Kidney (tissue), 13 donors: ENCODE measurements at regions not wholly inside any gene's neighbourhood (a gene's known extent, or its start where the extent isn't known, plus 50 kb on each side); places are given as distances from the start of the nearest gene placed in this dataset.

Experiments
- DNase-seq, 5 donors: peaks; one replicate each; pipeline ENCODE4 v3.0.0-alpha.2; 2013 to 2020
- FAIRE-seq: peaks from 2 replicates; lab custom pipeline; 2012; peaks lifted over from hg19 to GRCh38; lab: Jason Lieb, UNC
- H3K27ac ChIP-seq, 2 donors: one replicate each; pipeline ENCODE4 v1.7.0; 2013; ENCODE audit warnings: low read depth in 2 of 2, low read length in 2 of 2, inconsistent platforms in 1 of 2
- H3K27me3 ChIP-seq: one replicate; pipeline ENCODE4 v1.7.1; 2013; ENCODE audit warnings: low read length, inconsistent platforms; ENCODE audit not compliant: control insufficient read depth, insufficient read depth
- H3K36me3 ChIP-seq, 3 donors: one replicate each; pipeline versions ENCODE4 v1.7.0 to v1.7.1; 2013; ENCODE audit warnings: low read length in 3 of 3, control low read depth in 1 of 3, inconsistent platforms in 1 of 3; ENCODE audit not compliant: insufficient read depth in 3 of 3, control insufficient read depth in 2 of 3
- H3K4me1 ChIP-seq, 3 donors: one replicate each; pipeline versions ENCODE4 v1.7.0 to v1.7.1; 2013; ENCODE audit warnings: low read length in 3 of 3, inconsistent platforms in 1 of 3, low read depth in 1 of 3; ENCODE audit not compliant: control insufficient read depth in 2 of 3, insufficient read depth in 2 of 3
- H3K4me3 ChIP-seq, 3 donors: one replicate each; pipeline versions ENCODE4 v1.7.0 to v1.8.1; 2013; ENCODE audit warnings: low read length in 3 of 3, control low read depth in 1 of 3, inconsistent platforms in 1 of 3
- H3K9ac ChIP-seq, 3 donors: one replicate each; pipeline versions ENCODE4 v1.7.0 to v1.7.1; 2013; ENCODE audit warnings: low read length in 3 of 3, control low read depth in 1 of 3, inconsistent platforms in 1 of 3
- H3K9me3 ChIP-seq, 3 donors: one replicate each; pipeline versions ENCODE4 v1.7.0 to v1.7.1; 2013; ENCODE audit warnings: low read length in 3 of 3, control low read depth in 1 of 3, inconsistent platforms in 1 of 3; ENCODE audit not compliant: control insufficient read depth in 2 of 3, insufficient read depth in 1 of 3
- intact Hi-C: fragments of 100-400 bp; cut with DNase I; formaldehyde crosslinking; loops from one replicate; pipeline ENCODE4 v1.11.1; 2022
- TF ChIP-seq, protein P1 (sequence below): IDR thresholded peaks from 3 replicates; pipeline ENCODE4 v1.5.1; 2012; ENCODE audit warnings: mild to moderate bottlenecking, moderate library complexity, borderline replicate concordance; ENCODE audit not compliant: insufficient read depth; ENCODE audit errors: extremely low read depth
- donor health status: control.
- donor health status: control.
- donor health status: control.
- donor health status: control.
- donor health status: control.
- donor health status: DM: yes; HTN: yes; CAD: no.
- donor health status: Normal renal cell carcinoma (clear cell type).

DNA sequence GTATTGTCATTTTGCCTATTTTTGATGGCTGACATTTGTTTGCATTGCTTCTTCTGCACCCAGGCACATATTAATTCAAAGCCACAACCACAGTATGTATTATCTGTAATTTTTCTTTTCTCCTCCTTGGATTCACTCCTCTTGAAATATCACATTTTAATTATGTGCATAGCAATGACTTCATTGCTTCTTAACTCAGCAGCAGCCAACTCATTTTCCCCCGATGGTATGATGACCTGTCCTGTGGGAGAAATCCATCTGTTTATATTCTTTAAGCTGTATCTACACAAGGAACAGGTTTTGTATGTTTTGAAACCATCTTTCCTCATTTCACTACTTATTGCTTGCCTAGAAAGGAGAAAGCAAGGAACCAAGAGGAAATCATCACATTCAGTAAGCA is 588.8 kb downstream of the INHBA start:
- no peak overlapping the region for H3K9ac ChIP-seq
- intact Hi-C loops = no loop called here
- H3K4me3 ChIP-seq = no peak overlapping the region
- DNase-seq (no peak), FAIRE-seq (no peak)
- H3K4me1 ChIP-seq = no peaks in the 10 kb centered on the region
- H3K9me3 ChIP-seq = no peaks in the 10 kb centered on the region
- no peaks in the 10 kb centered on the region for H3K36me3 ChIP-seq
- no peak overlapping the region for H3K27ac ChIP-seq
- H3K27me3 ChIP-seq = no peaks in the 10 kb centered on the region
- TF ChIP-seq, protein P1, sequence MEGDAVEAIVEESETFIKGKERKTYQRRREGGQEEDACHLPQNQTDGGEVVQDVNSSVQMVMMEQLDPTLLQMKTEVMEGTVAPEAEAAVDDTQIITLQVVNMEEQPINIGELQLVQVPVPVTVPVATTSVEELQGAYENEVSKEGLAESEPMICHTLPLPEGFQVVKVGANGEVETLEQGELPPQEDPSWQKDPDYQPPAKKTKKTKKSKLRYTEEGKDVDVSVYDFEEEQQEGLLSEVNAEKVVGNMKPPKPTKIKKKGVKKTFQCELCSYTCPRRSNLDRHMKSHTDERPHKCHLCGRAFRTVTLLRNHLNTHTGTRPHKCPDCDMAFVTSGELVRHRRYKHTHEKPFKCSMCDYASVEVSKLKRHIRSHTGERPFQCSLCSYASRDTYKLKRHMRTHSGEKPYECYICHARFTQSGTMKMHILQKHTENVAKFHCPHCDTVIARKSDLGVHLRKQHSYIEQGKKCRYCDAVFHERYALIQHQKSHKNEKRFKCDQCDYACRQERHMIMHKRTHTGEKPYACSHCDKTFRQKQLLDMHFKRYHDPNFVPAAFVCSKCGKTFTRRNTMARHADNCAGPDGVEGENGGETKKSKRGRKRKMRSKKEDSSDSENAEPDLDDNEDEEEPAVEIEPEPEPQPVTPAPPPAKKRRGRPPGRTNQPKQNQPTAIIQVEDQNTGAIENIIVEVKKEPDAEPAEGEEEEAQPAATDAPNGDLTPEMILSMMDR = no peak

DNA sequence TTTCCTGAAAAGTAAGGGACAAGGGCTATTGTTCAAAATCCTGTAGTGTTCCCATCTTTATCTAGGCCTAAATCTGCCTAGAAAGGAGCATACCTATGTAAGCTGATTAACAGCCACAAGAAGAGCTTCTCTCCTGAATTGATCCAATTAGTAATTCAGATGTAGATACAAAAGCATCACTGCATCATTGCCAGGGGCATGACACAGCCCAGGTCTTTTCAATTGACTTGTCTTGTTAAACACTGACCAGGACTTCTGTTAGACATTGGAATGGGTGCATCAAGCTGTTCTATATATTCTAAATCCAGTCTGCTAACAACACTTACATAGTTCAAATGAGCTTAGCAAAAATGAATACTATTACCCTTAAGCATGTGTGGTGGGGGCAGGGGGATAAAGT is 589.2 kb downstream of the INHBA start:
- Histone ChIP-seq H3K4me1 (no peaks in the 10 kb centered on the region), H3K9ac (no peak overlapping the region), H3K27ac (no peak overlapping the region), H3K36me3 (no peaks in the 10 kb centered on the region), H3K27me3 (no peaks in the 10 kb centered on the region), H3K4me3 (no peak overlapping the region), H3K9me3 (no peaks in the 10 kb centered on the region)
- TF ChIP-seq, protein P1 = no peak
- FAIRE-seq (no peak), DNase-seq (no peak)
- intact Hi-C loops = no loop called here

DNA sequence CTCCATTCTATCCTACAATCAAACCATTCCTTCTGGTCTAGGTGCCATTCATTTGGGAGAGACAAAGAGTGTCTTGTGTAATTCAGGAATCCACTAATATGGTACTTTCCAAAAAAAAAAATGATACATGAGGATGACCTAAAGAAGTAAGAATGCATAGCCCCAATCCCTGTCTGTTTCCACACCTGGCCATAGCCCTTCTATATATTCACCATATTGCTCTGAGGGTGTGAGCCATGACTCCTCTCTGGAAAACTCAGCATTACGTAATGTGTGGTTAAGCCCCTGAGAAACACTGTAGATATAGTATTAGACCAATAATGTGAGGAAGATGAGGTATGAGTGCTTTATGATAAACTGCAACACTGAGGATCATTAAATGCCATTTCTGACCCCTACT is 592.7 kb downstream of the INHBA start:
- no peak for FAIRE-seq
- H3K4me3 ChIP-seq = no peak overlapping the region

DNA sequence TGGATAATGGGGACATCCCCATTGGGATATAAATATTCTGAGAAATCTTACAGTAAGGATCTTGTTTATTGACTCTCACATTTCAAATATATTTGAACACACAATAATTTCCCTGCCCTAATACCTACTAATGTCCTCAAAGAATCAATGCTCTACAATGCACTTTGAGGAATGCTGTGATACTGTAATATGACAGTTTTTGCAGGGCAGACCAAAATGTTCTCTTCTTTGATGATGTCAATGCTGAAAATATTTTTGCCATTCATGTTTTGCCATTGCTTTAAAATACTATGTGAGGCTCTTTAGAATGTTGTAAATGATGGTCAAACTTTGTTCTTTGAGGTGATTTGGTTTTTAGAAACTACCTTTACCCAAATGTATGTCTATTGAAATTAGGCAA is 594.1 kb downstream of the INHBA start:
- DNase-seq (no peak), FAIRE-seq (no peak)
- Histone ChIP-seq H3K9ac (no peak overlapping the region), H3K36me3 (no peaks in the 10 kb centered on the region), H3K9me3 (no peaks in the 10 kb centered on the region), H3K4me1 (no peaks in the 10 kb centered on the region), H3K27me3 (no peaks in the 10 kb centered on the region), H3K27ac (no peak overlapping the region), H3K4me3 (no peak overlapping the region)
- intact Hi-C loops = no loop called here
- TF ChIP-seq, protein P1 = no peak

More for the DNA sequence above, 592.7 kb downstream of the INHBA start:
- no peaks in the 10 kb centered on the region for H3K4me1 ChIP-seq
- H3K9ac ChIP-seq = no peak overlapping the region
- intact Hi-C loops = no loop called here
- no peak for DNase-seq
- no peaks in the 10 kb centered on the region for H3K9me3 ChIP-seq
- no peak overlapping the region for H3K27ac ChIP-seq
- no peaks in the 10 kb centered on the region for H3K27me3 ChIP-seq
- H3K36me3 ChIP-seq = no peaks in the 10 kb centered on the region
- TF ChIP-seq, protein P1 = no peak
